GM23248 (cell line): ENCODE measurements at regions not wholly inside any gene's neighbourhood (a gene's known extent, or its start where the extent isn't known, plus 50 kb on each side); places are given as distances from the start of the nearest gene placed in this dataset.
"Not testable (repeated sequence)": the region's sequence is repeated elsewhere in the genome, so short reads cannot be mapped to it uniquely, and the experiment has no call there.

Experiments used
- DNase-seq: peaks from one replicate; pipeline ENCODE4 v3.0.0-alpha.2; 2015
- H2AFZ ChIP-seq: fragments of 200-600 bp; sonication (generic); 2 replicates; pipeline ENCODE4 v1.6.1; 2016; ENCODE audit warnings: antibody characterized with exemption
- H3F3A ChIP-seq: fragments of 200-600 bp; sonication (generic); 2 replicates; pipeline ENCODE4 v1.6.1; 2016; ENCODE audit warnings: mild to moderate bottlenecking, antibody characterized with exemption, mixed run types; ENCODE audit not compliant: insufficient read depth
- H3K27ac ChIP-seq: fragments of 200-600 bp; sonication (generic); 2 replicates; pipeline ENCODE4 v1.5.1; 2016; ENCODE audit warnings: mild to moderate bottlenecking
- H3K27me3 ChIP-seq: fragments of 200-600 bp; sonication (generic); replicated peaks from 2 replicates; pipeline ENCODE4 v1.6.1; 2016; ENCODE audit warnings: mild to moderate bottlenecking; ENCODE audit not compliant: insufficient read depth
- H3K36me3 ChIP-seq: fragments of 200-600 bp; sonication (generic); 2 replicates; pipeline ENCODE4 v1.6.1; 2016; ENCODE audit warnings: low read depth, mild to moderate bottlenecking
- H3K4me1 ChIP-seq: fragments of 200-600 bp; sonication (generic); 2 replicates; pipeline ENCODE4 v1.6.1; 2016; ENCODE audit warnings: mild to moderate bottlenecking; ENCODE audit not compliant: insufficient read depth
- H3K4me2 ChIP-seq: fragments of 200-600 bp; sonication (generic); one replicate; pipeline ENCODE4 v1.6.1; 2016; ENCODE audit warnings: mild to moderate bottlenecking; ENCODE audit not compliant: unreplicated experiment
- H3K4me3 ChIP-seq: fragments of 200-600 bp; sonication (generic); 2 replicates; pipeline ENCODE4 v1.5.1; 2016; ENCODE audit warnings: mild to moderate bottlenecking
- H3K79me2 ChIP-seq: fragments of 200-600 bp; sonication (generic); 2 replicates; pipeline ENCODE4 v1.6.1; 2016; ENCODE audit warnings: mild to moderate bottlenecking; ENCODE audit not compliant: insufficient read depth
- H3K9ac ChIP-seq: fragments of 200-600 bp; sonication (generic); 2 replicates; pipeline ENCODE4 v1.6.1; 2016; ENCODE audit warnings: mild to moderate bottlenecking
- H3K9me2 ChIP-seq: fragments of 200-600 bp; sonication (generic); 2 replicates; pipeline ENCODE4 v1.6.1; 2016; ENCODE audit warnings: mixed run types, mild to moderate bottlenecking, moderate library complexity; ENCODE audit not compliant: insufficient read depth
- H3K9me3 ChIP-seq: fragments of 200-600 bp; sonication (generic); one replicate; pipeline ENCODE4 v1.6.1; 2017; ENCODE audit warnings: low read depth
- H4K20me1 ChIP-seq: fragments of 200-600 bp; sonication (generic); 2 replicates; pipeline ENCODE4 v1.6.0; 2016; ENCODE audit not compliant: insufficient read depth
- EZH2 ChIP-seq: fragments of 200-600 bp; sonication (generic); IDR thresholded peaks from 2 replicates; pipeline ENCODE4 v1.6.1; 2018; ENCODE audit warnings: antibody characterized with exemption, mild to moderate bottlenecking; ENCODE audit not compliant: insufficient read depth, poor library complexity, severe bottlenecking
- EZH2phosphoT487 ChIP-seq: fragments of 200-600 bp; sonication (generic); IDR thresholded peaks from 2 replicates; pipeline ENCODE4 v1.6.1; 2018; ENCODE audit warnings: antibody characterized with exemption, moderate library complexity, mild to moderate bottlenecking, low read depth; ENCODE audit not compliant: insufficient read depth
- WGBS, 2 experiments: methylation state at CpG; one replicate each; pipeline ENCODE4 v1.1.6; 2015 to 2017; ENCODE audit warnings: low lambda C conversion rate in 2 of 2, low coverage in 1 of 2; ENCODE audit errors: missing lambda C conversion rate in 2 of 2; 5-methylcytosine and 5-hydroxymethylcytosine counted together
- in situ Hi-C: fragments of 300-500 bp; cut with MboI; formaldehyde crosslinking; loops from 2 replicates; pipeline ENCODE4 v1.15.0; 2020

DNA sequence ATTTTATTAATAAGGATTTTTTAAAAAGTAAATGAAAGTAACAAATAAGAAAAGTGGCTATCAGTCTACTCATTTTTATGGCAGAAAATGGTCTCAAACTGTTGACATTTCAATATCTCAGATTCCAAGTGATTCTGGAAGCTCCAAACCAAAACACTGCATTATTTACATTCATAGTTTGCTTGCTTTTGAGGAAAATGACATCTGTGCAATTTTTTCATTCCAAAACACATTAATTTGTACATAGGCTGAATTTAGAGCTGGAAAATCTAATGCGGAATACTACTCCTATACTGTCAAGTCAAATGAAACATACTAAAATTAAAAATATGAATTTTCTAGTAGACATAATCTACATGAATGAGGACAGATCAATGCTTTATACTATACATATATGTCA, 1047.6 kb downstream of the CDH9 start:
- no peak overlapping the region for H2AFZ ChIP-seq
- TF ChIP-seq EZH2phosphoT487 (no peak), EZH2 (no peak)
- no peaks in the 10 kb centered on the region for H3K27me3 ChIP-seq
- no peaks in the 10 kb centered on the region for H3K9me2 ChIP-seq
- H4K20me1 ChIP-seq, result no peaks in the 10 kb centered on the region
- H3K79me2 ChIP-seq, result no peaks in the 10 kb centered on the region
- H3K4me3 ChIP-seq, result no peak overlapping the region
- peaks cover 4% of the 10 kb centered on the region for H3K9me3 ChIP-seq
- no peaks in the 10 kb centered on the region for H3K36me3 ChIP-seq
- H3F3A ChIP-seq, result no peaks in the 10 kb centered on the region
- no peak overlapping the region for H3K4me2 ChIP-seq
- no peaks in the 10 kb centered on the region for H3K4me1 ChIP-seq
- DNase-seq, result no peak
- H3K9ac ChIP-seq, result no peak overlapping the region
- 48 to 55% methylated on average over 1 of the region's 1 CpG for WGBS, 2 experiments
- H3K27ac ChIP-seq, result no peak overlapping the region
- in situ Hi-C loops, result no loop called here

DNA sequence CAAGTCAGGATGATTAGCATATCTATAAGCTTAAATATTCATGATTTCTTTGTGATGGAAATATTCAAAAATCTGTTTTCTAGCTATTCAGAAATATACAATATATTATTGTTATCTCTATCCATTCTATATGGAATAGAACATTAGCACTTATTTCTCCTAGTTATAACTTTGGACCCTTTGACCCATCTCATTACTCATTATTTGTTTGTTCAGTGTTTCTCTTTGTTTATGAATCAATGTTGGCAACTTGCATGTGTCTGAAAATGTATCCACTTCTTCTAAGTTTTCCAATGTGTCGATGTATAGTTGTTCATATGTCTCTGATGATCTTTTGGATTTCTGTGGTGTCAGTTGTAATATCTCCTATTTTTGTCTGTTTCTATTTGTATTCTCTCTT, 1059.3 kb downstream of the CDH9 start:
- Histone ChIP-seq H3K9me3 (peaks cover 4% of the 10 kb centered on the region), H2AFZ (no peak overlapping the region), H3F3A (no peaks in the 10 kb centered on the region), H3K79me2 (no peaks in the 10 kb centered on the region), H3K9ac (no peak overlapping the region), H3K4me3 (no peak overlapping the region), H4K20me1 (no peaks in the 10 kb centered on the region), H3K9me2 (no peaks in the 10 kb centered on the region), H3K4me2 (no peak overlapping the region), H3K36me3 (no peaks in the 10 kb centered on the region), H3K27me3 (no peaks in the 10 kb centered on the region), H3K4me1 (no peaks in the 10 kb centered on the region), H3K27ac (no peak overlapping the region)
- no peak for DNase-seq
- no peak for TF ChIP-seq EZH2
- TF ChIP-seq EZH2phosphoT487, result no peak
- WGBS, 2 experiments, result 44 to 53% methylated on average over 1 of the region's 1 CpG
- in situ Hi-C loops, result no loop called here

DNA sequence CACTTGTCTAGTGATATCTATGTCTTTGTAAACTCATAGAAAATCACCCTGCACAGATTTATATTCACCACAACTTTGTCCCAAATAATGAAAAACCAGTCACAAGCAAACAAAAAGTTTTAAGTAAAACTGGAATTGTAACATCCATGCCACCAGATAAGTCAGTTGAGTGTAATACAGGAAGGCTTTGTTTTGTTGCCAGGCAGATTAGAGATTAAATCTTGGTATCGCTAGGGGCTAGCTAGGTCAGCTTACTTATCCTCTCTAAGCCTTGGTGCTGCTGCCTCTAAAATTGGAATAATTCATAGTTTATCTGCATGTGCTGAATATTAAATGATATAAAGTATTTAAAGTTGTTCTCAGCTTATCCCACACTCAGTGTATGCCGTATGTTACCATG, 1062.5 kb downstream of the CDH9 start:
- no peaks in the 10 kb centered on the region for H4K20me1 ChIP-seq
- TF ChIP-seq EZH2, result no peak
- TF ChIP-seq EZH2phosphoT487, result no peak
- DNase-seq, result no peak
- H3K9me2 ChIP-seq, result no peaks in the 10 kb centered on the region
- WGBS, 2 experiments, result 35 to 45% methylated on average over 2 of the region's 2 CpGs
- H3F3A ChIP-seq, result no peaks in the 10 kb centered on the region
- no peaks in the 10 kb centered on the region for H3K4me1 ChIP-seq
- H3K79me2 ChIP-seq, result no peaks in the 10 kb centered on the region
- H3K9me3 ChIP-seq, result peaks cover 4% of the 10 kb centered on the region
- H3K27me3 ChIP-seq, result no peaks in the 10 kb centered on the region
- no peak overlapping the region for H3K27ac ChIP-seq
- H3K4me3 ChIP-seq, result no peak overlapping the region
- in situ Hi-C loops, result no loop called here
- H2AFZ ChIP-seq, result no peak overlapping the region
- H3K36me3 ChIP-seq, result no peaks in the 10 kb centered on the region
- H3K9ac ChIP-seq, result no peak overlapping the region
- H3K4me2 ChIP-seq, result no peak overlapping the region

DNA sequence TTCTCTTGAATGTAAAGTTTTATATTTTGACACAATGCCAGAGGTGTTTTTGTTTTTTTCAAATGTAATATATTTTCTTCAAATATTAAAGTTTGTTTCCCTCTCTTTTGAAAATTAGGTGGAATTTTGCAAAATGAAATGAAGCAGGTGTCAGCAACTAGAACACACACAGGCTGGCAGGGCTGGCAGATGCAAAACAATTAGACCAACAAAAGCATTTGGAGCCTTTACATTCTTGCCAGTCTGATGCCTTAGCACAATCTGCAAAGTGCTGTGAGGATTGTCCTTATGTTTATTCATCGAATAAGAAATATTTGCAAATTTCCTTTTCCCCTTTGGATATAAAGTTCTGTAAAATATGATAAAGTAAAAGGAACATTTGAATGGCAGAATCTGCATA, 1063.9 kb downstream of the CDH9 start:
- Histone ChIP-seq H3K4me3 (no peak overlapping the region), H3K36me3 (no peaks in the 10 kb centered on the region), H3K4me1 (no peaks in the 10 kb centered on the region), H3F3A (no peaks in the 10 kb centered on the region), H3K9me2 (no peaks in the 10 kb centered on the region), H3K27me3 (no peaks in the 10 kb centered on the region), H3K79me2 (no peaks in the 10 kb centered on the region), H2AFZ (no peak overlapping the region), H3K4me2 (no peak overlapping the region), H3K27ac (no peak overlapping the region), H3K9ac (no peak overlapping the region), H3K9me3 (peaks cover 4% of the 10 kb centered on the region), H4K20me1 (no peaks in the 10 kb centered on the region)
- TF ChIP-seq EZH2, result no peak
- TF ChIP-seq EZH2phosphoT487, result no peak
- no peak for DNase-seq
- in situ Hi-C loops, result no loop called here
- WGBS, 2 experiments, result 12 to 16% methylated on average over 1 of the region's 1 CpG

DNA sequence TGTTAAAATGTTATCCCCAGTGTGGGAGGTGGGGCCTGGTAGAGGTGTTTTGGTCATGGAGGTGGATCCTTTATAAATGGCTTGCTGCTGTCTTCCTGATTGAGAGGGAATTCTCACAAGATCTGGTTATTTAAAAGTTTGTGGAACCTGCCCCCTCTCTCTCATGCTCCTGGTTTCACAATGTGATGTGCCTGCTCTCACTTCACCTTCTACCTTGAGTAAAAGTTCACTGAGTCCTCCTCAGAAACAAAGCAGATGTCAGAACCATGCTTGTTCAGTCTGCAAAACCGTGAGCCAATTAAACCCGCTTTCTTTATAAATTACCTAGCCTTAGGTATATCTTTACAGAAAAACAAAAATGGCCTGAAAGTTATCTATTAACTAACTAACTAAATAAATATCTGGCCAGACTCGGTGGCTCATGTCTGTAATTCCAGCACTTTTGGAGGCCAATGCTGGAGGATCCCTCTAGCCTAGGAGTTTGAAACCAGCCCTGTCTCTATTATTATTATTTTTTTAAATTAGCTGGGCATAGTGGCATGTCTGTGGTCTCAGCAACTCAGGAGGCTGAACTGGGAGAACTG, 1067.4 kb downstream of the CDH9 start:
- H3K36me3 ChIP-seq, result no peaks in the 10 kb centered on the region
- H3K9me3 ChIP-seq, result peaks cover 4% of the 10 kb centered on the region
- no peaks in the 10 kb centered on the region for H3K4me1 ChIP-seq
- H3K4me3 ChIP-seq, result no peak overlapping the region
- H3F3A ChIP-seq, result no peaks in the 10 kb centered on the region
- no peaks in the 10 kb centered on the region for H3K9me2 ChIP-seq
- no peak overlapping the region for H3K9ac ChIP-seq
- no peak overlapping the region for H2AFZ ChIP-seq
- H3K27me3 ChIP-seq, result no peaks in the 10 kb centered on the region
- no peak for DNase-seq
- H3K27ac ChIP-seq, result no peak overlapping the region
- H3K79me2 ChIP-seq, result no peaks in the 10 kb centered on the region
- 20 to 29% methylated on average over 3 of the region's 3 CpGs for WGBS, 2 experiments
- H4K20me1 ChIP-seq, result no peaks in the 10 kb centered on the region
- TF ChIP-seq EZH2phosphoT487 (no peak), EZH2 (no peak)
- no peak overlapping the region for H3K4me2 ChIP-seq
- in situ Hi-C loops, result no loop called here

DNA sequence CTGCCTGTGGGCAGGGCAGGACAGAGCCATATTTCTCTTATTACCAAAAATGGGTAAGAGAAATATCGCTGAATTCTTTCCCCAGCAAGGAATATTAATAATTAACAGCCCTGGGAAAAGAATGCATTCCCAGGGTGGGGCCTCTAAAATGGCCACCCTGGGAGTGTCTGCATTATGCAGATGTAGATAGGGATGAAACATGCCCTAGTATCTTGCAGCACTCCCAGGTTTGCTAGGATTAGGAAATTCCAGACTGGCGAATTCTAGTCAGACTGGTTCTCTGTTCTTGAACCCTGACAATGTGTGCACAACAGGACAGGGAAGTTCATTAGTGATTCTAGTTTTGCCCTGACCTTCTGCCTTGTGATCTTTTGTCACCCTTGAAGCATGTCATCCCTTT, 1069.3 kb downstream of the CDH9 start:
- H3K9me2 ChIP-seq, H3K79me2 ChIP-seq, H3K4me1 ChIP-seq, H3K9me3 ChIP-seq, H2AFZ ChIP-seq, in situ Hi-C loops, H3K36me3 ChIP-seq, H3F3A ChIP-seq, H3K4me2 ChIP-seq, H3K27ac ChIP-seq, DNase-seq, H4K20me1 ChIP-seq, H3K27me3 ChIP-seq, H3K4me3 ChIP-seq, H3K9ac ChIP-seq: not testable (repeated sequence)
- WGBS, 2 experiments, result 15 to 19% methylated on average over 2 of the region's 2 CpGs
